H1 (cell line): ENCODE measurements at regions not wholly inside any gene's neighbourhood (a gene's known extent, or its start where the extent isn't known, plus 50 kb on each side); places are given as distances from the start of the nearest gene placed in this dataset.

Source experiments
- HDAC2 ChIP-seq, 2 experiments: fragments of 300-600 bp in 1 of 2; sonication (generic) in 1 of 2; IDR thresholded peaks; 2 replicates each; pipeline ENCODE4 v1.6.1; 2011 to 2012; ENCODE audit warnings: low read depth in 2 of 2, low read length in 2 of 2, mild to moderate bottlenecking in 2 of 2, moderate library complexity in 2 of 2, borderline replicate concordance in 1 of 2, inconsistent platforms in 1 of 2
- TEAD4 ChIP-seq: IDR thresholded peaks from 2 replicates; pipeline ENCODE4 v1.6.1; 2012; ENCODE audit warnings: low read depth, low read length, inconsistent platforms, mixed read lengths

GRCh38 chr2:228542277-228542676, 360.8 kb upstream of the SPHKAP start (continued):
- TF ChIP-seq HDAC2 (IDR thresholded peaks at IDR 0.05; ENCODE audit: borderline replicate concordance in 1 of 2, low read depth in 2 of 2, low read length in 2 of 2): no peak
- no peak for TF ChIP-seq TEAD4
